Gastroesophageal sphincter (tissue), 4 donors: ENCODE measurements at regions not wholly inside any gene's neighbourhood (a gene's known extent, or its start where the extent isn't known, plus 50 kb on each side); places are given as distances from the start of the nearest gene placed in this dataset.

Experiments used
- ATAC-seq: fragments of 150-250 bp; one replicate; pipeline ENCODE4 v1.9.1; 2016; ENCODE audit warnings: mild to moderate bottlenecking, moderate library complexity
- H3K27ac ChIP-seq, 4 donors: fragments of 200-600 bp; sonication (generic) in 3 of 4; 1 replicate in 3 of 4; 2 replicates in 1 of 4; pipeline ENCODE4 v1.5.1; 2016 to 2019
- H3K27me3 ChIP-seq: fragments of 200-600 bp; sonication (generic); one replicate; pipeline ENCODE4 v1.5.1; 2019
- H3K36me3 ChIP-seq, 2 donors: fragments of 200-600 bp; sonication (generic); one replicate each; pipeline ENCODE4 v1.5.1; 2019; ENCODE audit warnings: control low read depth in 1 of 2
- H3K4me1 ChIP-seq, 3 donors: fragments of 200-600 bp; sonication (generic); 1 replicate in 2 of 3; 2 replicates in 1 of 3; pipeline ENCODE4 v1.5.1; 2016 to 2019; ENCODE audit warnings: control low read depth in 2 of 3
- H3K4me3 ChIP-seq, 2 donors: fragments of 200-600 bp; sonication (generic); one replicate each; pipeline ENCODE4 v1.5.1; 2019; ENCODE audit warnings: mild to moderate bottlenecking in 1 of 2, moderate library complexity in 1 of 2
- H3K9me3 ChIP-seq, 3 donors: fragments of 200-600 bp; sonication (generic); one replicate each; pipeline ENCODE4 v1.5.1; 2017 to 2019; ENCODE audit warnings: control low read depth in 2 of 3
- CTCF ChIP-seq, 4 experiments: fragments of 200-600 bp in 2 of 4; fragments of 450-650 bp in 2 of 4; sonication (generic) in 1 of 4; IDR thresholded peaks; one replicate each; pipeline ENCODE4 v1.5.1; 2017 to 2019; ENCODE audit warnings: antibody characterized with exemption in 4 of 4, mild to moderate bottlenecking in 2 of 4, moderate library complexity in 2 of 4
- EP300 ChIP-seq: sonication (generic); formaldehyde crosslinking; IDR thresholded peaks from one replicate; pipeline ENCODE4 v1.6.1; 2017; ENCODE audit warnings: antibody characterized with exemption, mild to moderate bottlenecking
- POLR2A ChIP-seq, 2 donors: fragments of 450-650 bp; IDR thresholded peaks; one replicate each; pipeline ENCODE4 v1.6.1; 2017; ENCODE audit warnings: antibody characterized with exemption in 2 of 2, mild to moderate bottlenecking in 2 of 2, moderate library complexity in 1 of 2
- POLR2AphosphoS5 ChIP-seq: sonication (generic); formaldehyde crosslinking; IDR thresholded peaks from one replicate; pipeline ENCODE4 v1.6.1; 2017; ENCODE audit warnings: antibody characterized with exemption
- WGBS, 2 donors: methylation state at CpG; one replicate each; pipeline ENCODE4 v1.1.5; 2018; ENCODE audit warnings: low coverage in 1 of 2; 5-methylcytosine and 5-hydroxymethylcytosine counted together

DNA sequence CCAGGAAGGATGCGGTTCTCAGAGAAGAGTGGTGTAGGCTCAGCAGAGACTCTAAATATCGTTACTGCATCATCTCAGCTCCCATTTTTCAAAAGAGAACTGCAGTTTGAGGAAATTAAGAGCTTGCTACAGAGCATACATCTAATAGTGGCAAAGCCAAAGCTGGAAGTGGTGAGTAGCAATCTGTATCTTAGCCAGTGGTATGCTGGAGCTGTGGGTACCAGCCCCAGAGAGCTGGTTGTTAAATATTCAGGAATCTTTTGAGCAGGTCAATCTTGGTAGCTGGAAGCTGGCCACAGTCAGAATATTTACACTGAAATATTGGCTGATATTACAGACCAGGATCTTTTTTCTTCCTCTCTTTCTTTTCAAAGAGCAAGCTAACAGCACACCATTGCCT is 88.4 kb upstream of the STEAP1B start:
- H3K9me3 ChIP-seq = no peaks in the 10 kb centered on the region
- TF ChIP-seq POLR2A (IDR thresholded peaks at IDR 0.05) (no peak), POLR2AphosphoS5 (no peak), EP300 (no peak), CTCF (IDR thresholded peaks at IDR 0.05) (no peak)
- H3K36me3 ChIP-seq = no peaks in the 10 kb centered on the region
- H3K4me3 ChIP-seq = no peak overlapping the region
- WGBS, 2 donors = 57 to 95% methylated on average over 1 to 2 of the region's 2 CpGs
- peak overlapping the region in 3 of 4 donors; percentile 9 to 36 (median 28) for H3K27ac ChIP-seq
- no peaks in the 10 kb centered on the region for H3K27me3 ChIP-seq
- ATAC-seq = no peak
- H3K4me1 ChIP-seq = peaks cover 2 to 38% (median 19%) of the 10 kb centered on the region in 3 donors

DNA sequence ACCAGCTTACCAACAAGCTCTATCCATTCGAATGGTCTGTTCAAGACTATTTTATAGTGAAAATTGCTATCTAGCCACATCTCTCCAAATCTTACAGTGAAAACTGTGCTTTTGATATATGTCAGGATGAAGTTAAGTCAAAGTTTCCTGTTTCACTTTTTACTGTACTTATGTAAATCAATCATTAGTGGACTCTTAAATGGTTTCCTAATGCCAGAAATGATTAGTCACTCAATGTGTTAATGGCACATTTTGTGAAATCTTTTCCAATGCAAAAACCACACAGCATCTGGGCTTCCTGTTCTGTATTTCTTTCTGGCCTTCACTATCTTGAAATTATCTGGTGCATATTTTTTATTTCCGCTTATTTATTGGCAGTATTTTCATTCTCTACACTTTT is 87.3 kb upstream of the STEAP1B start:
- no peak overlapping the region for H3K4me3 ChIP-seq
- H3K27ac ChIP-seq = no peak overlapping the region
- no peaks in the 10 kb centered on the region for H3K27me3 ChIP-seq
- 59 to 77% methylated on average over 2 of the region's 2 CpGs for WGBS, 2 donors
- H3K9me3 ChIP-seq = no peaks in the 10 kb centered on the region
- no peak for ATAC-seq
- TF ChIP-seq POLR2A (IDR thresholded peaks at IDR 0.05) = no peak
- no peak for TF ChIP-seq CTCF (IDR thresholded peaks at IDR 0.05)
- no peak for TF ChIP-seq EP300
- TF ChIP-seq POLR2AphosphoS5 = no peak
- H3K36me3 ChIP-seq = no peaks in the 10 kb centered on the region
- peaks cover 2 to 43% (median 20%) of the 10 kb centered on the region in 3 donors for H3K4me1 ChIP-seq

- ATAC-seq = no peak
Measured at GRCh38 chr7:22586786-22587140, 86.8 kb upstream of the STEAP1B start.

DNA sequence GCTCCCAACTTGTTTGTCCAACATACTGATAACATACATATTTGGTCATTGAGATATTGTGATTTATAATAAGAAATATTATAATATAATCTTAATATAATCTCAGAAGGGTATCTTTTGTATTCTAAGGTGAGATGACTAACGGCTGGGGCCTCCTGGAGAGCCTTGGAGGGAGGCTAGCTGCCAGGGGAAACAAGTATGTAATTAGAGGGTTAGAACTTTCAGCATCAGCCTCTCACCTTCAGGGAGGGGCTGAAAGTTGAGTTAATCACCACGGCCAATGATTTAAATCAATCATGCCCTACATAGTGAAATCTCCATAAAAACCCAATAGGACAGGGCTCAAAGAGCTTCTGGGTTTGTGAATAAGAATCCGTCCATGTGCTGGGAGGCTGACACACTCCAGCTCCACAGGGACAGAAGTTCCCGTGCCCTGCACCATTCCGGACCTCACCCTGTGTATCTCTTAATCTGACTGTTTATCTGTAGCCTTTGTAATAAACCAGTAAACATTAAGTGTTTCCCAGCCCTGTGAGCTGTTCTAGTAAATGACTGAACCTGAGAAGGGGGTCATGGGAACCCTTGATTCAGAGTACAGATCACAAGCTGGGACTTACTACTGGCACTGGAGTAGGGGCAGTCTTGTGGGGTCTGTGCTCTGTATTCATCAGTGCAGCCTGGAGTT is 86.3 kb upstream of the STEAP1B start:
- Histone ChIP-seq H3K27ac (no peak overlapping the region), H3K4me1 (peaks cover 2 to 43% (median 20%) of the 10 kb centered on the region in 3 donors), H3K4me3 (no peak overlapping the region), H3K36me3 (no peaks in the 10 kb centered on the region), H3K27me3 (no peaks in the 10 kb centered on the region), H3K9me3 (no peaks in the 10 kb centered on the region)
- 88 to 100% methylated on average over 1 to 2 of the region's 5 CpGs for WGBS, 2 donors
- TF ChIP-seq POLR2A (IDR thresholded peaks at IDR 0.05) (no peak), POLR2AphosphoS5 (no peak), EP300 (no peak), CTCF (IDR thresholded peaks at IDR 0.05) (no peak)
- no peak for ATAC-seq

More at GRCh38 chr7:22586786-22587140, 86.8 kb upstream of the STEAP1B start:
- no peaks in the 10 kb centered on the region for H3K27me3 ChIP-seq
- H3K4me1 ChIP-seq = peaks cover 2 to 43% (median 20%) of the 10 kb centered on the region in 3 donors
- TF ChIP-seq POLR2A (IDR thresholded peaks at IDR 0.05) (no peak), CTCF (IDR thresholded peaks at IDR 0.05) (peak in 2 of 4 experiments; percentile 22 to 41)
- no peak overlapping the region for H3K27ac ChIP-seq
- H3K9me3 ChIP-seq = no peaks in the 10 kb centered on the region
- H3K36me3 ChIP-seq = no peaks in the 10 kb centered on the region
- H3K4me3 ChIP-seq = no peak overlapping the region

- no peaks in the 10 kb centered on the region for H3K36me3 ChIP-seq
- H3K4me1 ChIP-seq = peaks cover 0 to 28% (median 19%) of the 10 kb centered on the region in 3 donors
- 10 to 13% methylated on average over 1 of the region's 1 CpG for WGBS, 2 donors
- H3K27ac ChIP-seq = no peak overlapping the region
- no peak for ATAC-seq
- H3K9me3 ChIP-seq = no peaks in the 10 kb centered on the region
- H3K4me3 ChIP-seq = no peak overlapping the region
- no peak for TF ChIP-seq POLR2A (IDR thresholded peaks at IDR 0.05)
- TF ChIP-seq POLR2AphosphoS5 = no peak
- no peak for TF ChIP-seq EP300
- TF ChIP-seq CTCF (IDR thresholded peaks at IDR 0.05) = no peak
- no peaks in the 10 kb centered on the region for H3K27me3 ChIP-seq
Measured at GRCh38 chr7:22584179-22584578, 84.2 kb upstream of the STEAP1B start.
